Endothelial cell (in vitro differentiated cells): ENCODE measurements at regions not wholly inside any gene's neighbourhood (a gene's known extent, or its start where the extent isn't known, plus 50 kb on each side); places are given as distances from the start of the nearest gene placed in this dataset.

Experiments used
- DNase-seq: peaks from one replicate; pipeline ENCODE4 v3.0.0; 2021; ENCODE audit warnings: low spot score
- H3K27ac Mint-ChIP-seq: one replicate; pipeline ENCODE4 v1.8.0; 2021; ENCODE audit warnings: mixed read lengths, inconsistent platforms; ENCODE audit not compliant: unreplicated experiment
- H3K27me3 Mint-ChIP-seq: one replicate; pipeline ENCODE4 v1.8.0; 2021; ENCODE audit warnings: mild to moderate bottlenecking, moderate library complexity, mixed read lengths, inconsistent platforms; ENCODE audit not compliant: unreplicated experiment
- H3K36me3 Mint-ChIP-seq: one replicate; pipeline ENCODE4 v1.8.0; 2021; ENCODE audit warnings: mild to moderate bottlenecking, low read depth, mixed read lengths, inconsistent platforms; ENCODE audit not compliant: unreplicated experiment
- H3K4me1 Mint-ChIP-seq: one replicate; pipeline ENCODE4 v1.8.0; 2021; ENCODE audit warnings: mild to moderate bottlenecking, mixed read lengths, inconsistent platforms; ENCODE audit not compliant: unreplicated experiment
- H3K4me3 Mint-ChIP-seq: one replicate; pipeline ENCODE4 v1.8.0; 2021; ENCODE audit warnings: mild to moderate bottlenecking, mixed read lengths, inconsistent platforms; ENCODE audit not compliant: unreplicated experiment
- H3K9me3 Mint-ChIP-seq: one replicate; pipeline ENCODE4 v1.8.0; 2021; ENCODE audit warnings: mixed read lengths, inconsistent platforms; ENCODE audit not compliant: unreplicated experiment
- CTCF ChIP-seq: fragments of 200-600 bp; sonication (generic); IDR thresholded peaks from one replicate; pipeline ENCODE4 v1.5.0; 2021; ENCODE audit warnings: antibody characterized with exemption; ENCODE audit not compliant: unreplicated experiment

GRCh38 chr3:115533218-115533617 is 90.1 kb upstream of the GAP43 start:
- Mint-ChIP-seq H3K36me3 (no peaks in the 10 kb centered on the region), H3K27ac (no peak overlapping the region)
- TF ChIP-seq CTCF, result no peak

GRCh38 chr3:115536171-115536570 is 87.1 kb upstream of the GAP43 start:
- Mint-ChIP-seq H3K4me3 (no peak overlapping the region), H3K9me3 (no peaks in the 10 kb centered on the region), H3K4me1 (no peaks in the 10 kb centered on the region), H3K27ac (no peak overlapping the region), H3K27me3 (peaks cover 6% of the 10 kb centered on the region), H3K36me3 (no peaks in the 10 kb centered on the region)
- TF ChIP-seq CTCF, result no peak
- DNase-seq, result no peak

More at GRCh38 chr3:115533218-115533617, 90.1 kb upstream of the GAP43 start:
- H3K27me3 Mint-ChIP-seq, result peaks cover 8% of the 10 kb centered on the region
- H3K4me1 Mint-ChIP-seq, result no peaks in the 10 kb centered on the region
- no peak overlapping the region for H3K4me3 Mint-ChIP-seq
- no peak for DNase-seq
- H3K9me3 Mint-ChIP-seq, result no peaks in the 10 kb centered on the region

DNA sequence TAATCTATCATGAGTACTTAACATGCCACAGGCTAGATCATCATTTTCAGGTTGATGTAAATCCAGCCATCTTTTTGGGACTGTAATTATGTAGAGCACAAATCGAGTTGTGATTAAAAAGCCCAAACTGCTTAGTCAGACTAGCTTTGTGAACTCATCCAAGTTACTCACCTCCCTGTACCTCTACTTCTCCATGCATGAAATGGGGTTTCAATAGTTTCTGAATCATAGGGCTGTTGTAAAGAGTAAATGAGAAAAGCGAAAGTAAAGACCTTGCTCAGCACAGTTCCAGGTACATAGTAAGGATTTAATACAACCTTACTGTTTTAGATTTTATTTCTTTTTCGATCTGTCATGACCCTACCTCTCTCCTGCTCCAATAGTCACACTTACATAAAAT is 85.6 kb upstream of the GAP43 start:
- Mint-ChIP-seq H3K27me3 (peaks cover 4% of the 10 kb centered on the region), H3K4me3 (no peak overlapping the region), H3K9me3 (no peaks in the 10 kb centered on the region), H3K27ac (no peak overlapping the region), H3K4me1 (no peaks in the 10 kb centered on the region), H3K36me3 (no peaks in the 10 kb centered on the region)
- DNase-seq, result no peak
- TF ChIP-seq CTCF, result no peak

- peaks cover 2% of the 10 kb centered on the region for H3K27me3 Mint-ChIP-seq
- no peak for TF ChIP-seq CTCF
- DNase-seq, result no peak
- H3K36me3 Mint-ChIP-seq, result no peaks in the 10 kb centered on the region
- H3K27ac Mint-ChIP-seq, result no peak overlapping the region
- no peak overlapping the region for H3K4me3 Mint-ChIP-seq
- H3K9me3 Mint-ChIP-seq, result no peaks in the 10 kb centered on the region
- H3K4me1 Mint-ChIP-seq, result no peaks in the 10 kb centered on the region
Observed at GRCh38 chr3:115547207-115547606, 76.1 kb upstream of the GAP43 start.

GRCh38 chr3:115548611-115549010 is 74.7 kb upstream of the GAP43 start:
- no peak for TF ChIP-seq CTCF
- H3K36me3 Mint-ChIP-seq, result no peaks in the 10 kb centered on the region
- H3K27me3 Mint-ChIP-seq, result peaks cover 2% of the 10 kb centered on the region

More at GRCh38 chr3:115548611-115549010, 74.7 kb upstream of the GAP43 start:
- Mint-ChIP-seq H3K27ac (no peak overlapping the region), H3K4me1 (no peaks in the 10 kb centered on the region), H3K4me3 (no peak overlapping the region), H3K9me3 (no peaks in the 10 kb centered on the region)
- DNase-seq, result no peak
